ENCODE measurements at regions not wholly inside any gene's neighbourhood (a gene's known extent, or its start where the extent isn't known, plus 50 kb on each side); places are given as distances from the start of the nearest gene placed in this dataset.

GRCh38 chr9:26524267-26524666 is 368.3 kb downstream of the CAAP1 start:
- Histone ChIP-seq H3K4me3 (ENCODE audit: low read depth, low read length) (no peak overlapping the region), H3K27ac (ENCODE audit: extremely low read depth, low read depth, low read length) (no peak overlapping the region), H3K4me1 (ENCODE audit: control insufficient read depth, insufficient read depth, low read length) (no peaks in the 10 kb centered on the region), H3K9me3 (ENCODE audit: control insufficient read depth, insufficient read depth, low read depth, low read length) (no peaks in the 10 kb centered on the region), H3K36me3 (ENCODE audit: control insufficient read depth in 2 of 2, insufficient read depth in 1 of 2, low read length in 2 of 2) (no peaks in the 10 kb centered on the region)
- ChIA-PET POLR2A (no interaction called here), CTCF (no interaction called here)
- TF ChIP-seq ZNF341 (tag by site-specific recombination; IDR thresholded peaks at IDR 0.05; ENCODE audit: low read depth) (no peak), ZIC2 (tag by site-specific recombination; IDR thresholded peaks at IDR 0.05) (no peak), ZNF596 (tag by site-specific recombination; IDR thresholded peaks at IDR 0.05) (no peak), ZNF558 (tag by site-specific recombination; IDR thresholded peaks at IDR 0.05) (no peak), SALL2 (tag by site-specific recombination; IDR thresholded peaks at IDR 0.05; ENCODE audit: borderline replicate concordance) (no peak), ZNF473 (tag by site-specific recombination; IDR thresholded peaks at IDR 0.05) (no peak), ZNF274 (IDR thresholded peaks at IDR 0.05; ENCODE audit: low read length) (no peak), ZNF274 (tag by site-specific recombination; IDR thresholded peaks at IDR 0.05; ENCODE audit: borderline replicate concordance) (no peak), ZNF398 (tag by site-specific recombination; IDR thresholded peaks at IDR 0.05) (no peak), PBX3 (CRISPR knock-in tag; IDR thresholded peaks at IDR 0.05) (no peak), ZNF513 (tag by site-specific recombination; IDR thresholded peaks at IDR 0.05) (no peak), ZNF701 (tag by site-specific recombination; IDR thresholded peaks at IDR 0.05) (no peak)

- Histone ChIP-seq H3K27ac (ENCODE audit: extremely low read depth, low read depth, low read length) (no peak overlapping the region), H3K4me1 (ENCODE audit: control insufficient read depth, insufficient read depth, low read length) (no peaks in the 10 kb centered on the region), H3K9me3 (ENCODE audit: control insufficient read depth, insufficient read depth, low read depth, low read length) (no peaks in the 10 kb centered on the region), H3K36me3 (ENCODE audit: control insufficient read depth in 2 of 2, insufficient read depth in 1 of 2, low read length in 2 of 2) (no peaks in the 10 kb centered on the region), H3K4me3 (ENCODE audit: low read depth, low read length) (no peak overlapping the region)
- ChIA-PET POLR2A (no interaction called here), CTCF (no interaction called here)
- no peak for TF ChIP-seq ZNF114 (tag by site-specific recombination; IDR thresholded peaks at IDR 0.05)
- no peak for TF ChIP-seq INSM2 (tag by site-specific recombination; IDR thresholded peaks at IDR 0.05)
- TF ChIP-seq ZNF704 (tag by site-specific recombination; IDR thresholded peaks at IDR 0.05) = no peak
- TF ChIP-seq ZNF626 (tag by site-specific recombination; IDR thresholded peaks at IDR 0.05) = no peak
- TF ChIP-seq HIC1 (tag by site-specific recombination; IDR thresholded peaks at IDR 0.05) = no peak
- no peak for TF ChIP-seq ZNF311 (tag by site-specific recombination; IDR thresholded peaks at IDR 0.05; ENCODE audit: borderline replicate concordance)
- no peak for TF ChIP-seq ZNF544 (tag by site-specific recombination; IDR thresholded peaks at IDR 0.05)
- TF ChIP-seq TCF7L2 (IDR thresholded peaks at IDR 0.05; ENCODE audit: borderline replicate concordance, low read depth, low read length) = no peak
- TF ChIP-seq ZNF501 (tag by site-specific recombination; IDR thresholded peaks at IDR 0.05) = no peak
- no peak for TF ChIP-seq FEZF1 (tag by site-specific recombination; IDR thresholded peaks at IDR 0.05)
- no peak for TF ChIP-seq ZNF354C (tag by site-specific recombination; IDR thresholded peaks at IDR 0.05; ENCODE audit: borderline replicate concordance, low read depth)
- TF ChIP-seq PRDM4 (tag by site-specific recombination; IDR thresholded peaks at IDR 0.05) = no peak
Measured at GRCh38 chr9:26523577-26523976, 369.0 kb downstream of the CAAP1 start.

Data from HEK293 (cell line).